ENCODE measurements at regions not wholly inside any gene's neighbourhood (a gene's known extent, or its start where the extent isn't known, plus 50 kb on each side); places are given as distances from the start of the nearest gene placed in this dataset.

GRCh38 chr4:186848437-186848836 is 124.8 kb upstream of the FAT1 start:
- no peaks in the 10 kb centered on the region for H3K27me3 ChIP-seq (ENCODE audit: control insufficient read depth, insufficient read depth, low read length)
- POLR2A ChIA-PET = no interaction called here
- TF ChIP-seq, protein P1, sequence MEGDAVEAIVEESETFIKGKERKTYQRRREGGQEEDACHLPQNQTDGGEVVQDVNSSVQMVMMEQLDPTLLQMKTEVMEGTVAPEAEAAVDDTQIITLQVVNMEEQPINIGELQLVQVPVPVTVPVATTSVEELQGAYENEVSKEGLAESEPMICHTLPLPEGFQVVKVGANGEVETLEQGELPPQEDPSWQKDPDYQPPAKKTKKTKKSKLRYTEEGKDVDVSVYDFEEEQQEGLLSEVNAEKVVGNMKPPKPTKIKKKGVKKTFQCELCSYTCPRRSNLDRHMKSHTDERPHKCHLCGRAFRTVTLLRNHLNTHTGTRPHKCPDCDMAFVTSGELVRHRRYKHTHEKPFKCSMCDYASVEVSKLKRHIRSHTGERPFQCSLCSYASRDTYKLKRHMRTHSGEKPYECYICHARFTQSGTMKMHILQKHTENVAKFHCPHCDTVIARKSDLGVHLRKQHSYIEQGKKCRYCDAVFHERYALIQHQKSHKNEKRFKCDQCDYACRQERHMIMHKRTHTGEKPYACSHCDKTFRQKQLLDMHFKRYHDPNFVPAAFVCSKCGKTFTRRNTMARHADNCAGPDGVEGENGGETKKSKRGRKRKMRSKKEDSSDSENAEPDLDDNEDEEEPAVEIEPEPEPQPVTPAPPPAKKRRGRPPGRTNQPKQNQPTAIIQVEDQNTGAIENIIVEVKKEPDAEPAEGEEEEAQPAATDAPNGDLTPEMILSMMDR (IDR thresholded peaks at IDR 0.05; ENCODE audit: insufficient read depth, low read depth, low read length) = no peak
- CTCF ChIA-PET = no interaction called here
- no peak overlapping the region for H3K4me3 ChIP-seq (ENCODE audit: low read depth, low read length)
- DNase-seq (ENCODE audit: low read depth) = no peak
- no peaks in the 10 kb centered on the region for H3K36me3 ChIP-seq (ENCODE audit: control insufficient read depth, insufficient read depth, low read length)

GRCh38 chr4:186851291-186852072 is 127.8 kb upstream of the FAT1 start:
- POLR2A ChIA-PET = interaction anchor here (0.6 kb wide), 1 partner anchor 31 kb away, joined by 3 read pairs; no protein-coding TSS in a partner anchor
- Histone ChIP-seq H3K36me3 (ENCODE audit: control insufficient read depth, insufficient read depth, low read length) (no peaks in the 10 kb centered on the region), H3K27me3 (ENCODE audit: control insufficient read depth, insufficient read depth, low read length) (no peaks in the 10 kb centered on the region), H3K4me3 (ENCODE audit: low read depth, low read length) (no peak overlapping the region)
- CTCF ChIA-PET = no interaction called here
- TF ChIP-seq, protein P1 (IDR thresholded peaks at IDR 0.05; ENCODE audit: insufficient read depth, low read depth, low read length) = no peak
- DNase-seq (ENCODE audit: low read depth) = no peak

GRCh38 chr4:186852073-186852420 is 128.4 kb upstream of the FAT1 start:
- ChIA-PET POLR2A (interaction anchor here (0.6 kb wide), 1 partner anchor 31 kb away, joined by 3 read pairs; no protein-coding TSS in a partner anchor), CTCF (no interaction called here)
- DNase-seq (ENCODE audit: low read depth) = no peak
- Histone ChIP-seq H3K36me3 (ENCODE audit: control insufficient read depth, insufficient read depth, low read length) (no peaks in the 10 kb centered on the region), H3K4me3 (ENCODE audit: low read depth, low read length) (no peak overlapping the region), H3K27me3 (ENCODE audit: control insufficient read depth, insufficient read depth, low read length) (no peaks in the 10 kb centered on the region)
- TF ChIP-seq, protein P1 (IDR thresholded peaks at IDR 0.05; ENCODE audit: insufficient read depth, low read depth, low read length) = no peak

DNA sequence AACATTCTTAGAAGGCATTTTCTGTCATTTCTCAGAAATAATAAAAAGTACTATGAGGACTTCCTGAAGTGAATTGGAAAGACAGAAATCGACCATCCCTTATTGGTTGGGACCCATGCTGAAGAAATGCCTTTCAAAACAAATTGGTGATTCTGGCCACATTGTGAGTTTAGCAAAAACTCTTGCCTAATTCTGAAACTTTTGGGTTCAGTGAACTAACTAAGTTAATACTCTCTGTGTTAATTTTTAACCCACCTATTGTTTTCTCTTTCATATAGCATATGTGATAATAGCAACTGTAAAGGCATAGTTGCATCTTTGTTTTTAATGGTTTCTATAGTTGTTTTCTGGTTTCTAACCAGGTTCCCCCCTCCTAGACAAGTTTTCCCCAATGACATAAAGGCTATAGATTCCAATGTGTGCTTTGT is 129.3 kb upstream of the FAT1 start:
- no peak for DNase-seq (ENCODE audit: low read depth)
- Histone ChIP-seq H3K27me3 (ENCODE audit: control insufficient read depth, insufficient read depth, low read length) (no peaks in the 10 kb centered on the region), H3K36me3 (ENCODE audit: control insufficient read depth, insufficient read depth, low read length) (no peaks in the 10 kb centered on the region), H3K4me3 (ENCODE audit: low read depth, low read length) (no peak overlapping the region)
- ChIA-PET POLR2A (no interaction called here), CTCF (no interaction called here)
- TF ChIP-seq, protein P1 (IDR thresholded peaks at IDR 0.05; ENCODE audit: insufficient read depth, low read depth, low read length) = no peak

DNA sequence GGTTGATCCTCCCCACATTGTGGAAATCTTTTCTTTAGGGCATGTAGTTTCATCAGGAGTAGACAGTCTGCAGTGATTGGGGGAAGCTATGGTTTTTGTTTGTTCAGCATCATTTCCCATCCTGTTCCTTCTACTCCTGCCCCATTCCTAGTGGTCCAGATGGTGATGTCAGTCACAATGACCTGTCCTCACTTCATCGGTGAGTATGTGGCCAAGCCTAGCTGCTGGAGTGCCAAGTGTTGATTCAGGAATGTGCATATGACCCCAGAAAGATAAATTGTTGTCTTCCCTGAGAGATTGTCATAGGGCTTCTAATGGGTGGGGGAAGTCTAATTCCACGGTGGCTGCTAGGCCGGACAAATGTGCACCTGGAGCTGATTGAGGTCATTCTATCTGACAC is 130.6 kb upstream of the FAT1 start:
- CTCF ChIA-PET = interaction anchor here (1.2 kb wide), 1 partner anchor 9 kb away, joined by 3 read pairs; no protein-coding TSS in a partner anchor
- DNase-seq (ENCODE audit: low read depth) = no peak
- Histone ChIP-seq H3K4me3 (ENCODE audit: low read depth, low read length) (no peak overlapping the region), H3K36me3 (ENCODE audit: control insufficient read depth, insufficient read depth, low read length) (no peaks in the 10 kb centered on the region), H3K27me3 (ENCODE audit: control insufficient read depth, insufficient read depth, low read length) (no peaks in the 10 kb centered on the region)
- TF ChIP-seq, protein P1 (IDR thresholded peaks at IDR 0.05; ENCODE audit: insufficient read depth, low read depth, low read length) = no peak
- POLR2A ChIA-PET = interaction anchor here (0.7 kb wide), 1 partner anchor 9 kb away, joined by 4 read pairs; no protein-coding TSS in a partner anchor

Measured in BJ (cell line).